ENCODE measurements at regions not wholly inside any gene's neighbourhood (a gene's known extent, or its start where the extent isn't known, plus 50 kb on each side); places are given as distances from the start of the nearest gene placed in this dataset.

GRCh38 chr11:104476898-104477297 is 313.0 kb upstream of the PDGFD start:
- H3K4me3 ChIP-seq: no peak overlapping the region
- DNase-seq: no peak
- ATAC-seq (ENCODE audit: low FRiP score in 2 of 2): no peak
- no peaks in the 10 kb centered on the region for H3K36me3 ChIP-seq
- WGBS, 2 donors: 80 to 89% methylated on average over 2 of the region's 2 CpGs
- TF ChIP-seq CTCF (IDR thresholded peaks at IDR 0.05): no peak
- no peak for TF ChIP-seq POLR2AphosphoS5 (IDR thresholded peaks at IDR 0.05)
- no peak for TF ChIP-seq EP300 (IDR thresholded peaks at IDR 0.05)
- no peak for TF ChIP-seq POLR2A (IDR thresholded peaks at IDR 0.05)
- H3K4me1 ChIP-seq: no peaks in the 10 kb centered on the region
- no peaks in the 10 kb centered on the region for H3K9me3 ChIP-seq
- no peaks in the 10 kb centered on the region for H3K27me3 ChIP-seq
- no peak overlapping the region for H3K27ac ChIP-seq

GRCh38 chr11:104476454-104476853 is 312.5 kb upstream of the PDGFD start:
- Histone ChIP-seq H3K4me1 (no peaks in the 10 kb centered on the region), H3K4me3 (no peak overlapping the region), H3K36me3 (no peaks in the 10 kb centered on the region), H3K9me3 (no peaks in the 10 kb centered on the region), H3K27me3 (no peaks in the 10 kb centered on the region), H3K27ac (no peak overlapping the region)
- DNase-seq (no peak), ATAC-seq (ENCODE audit: low FRiP score in 2 of 2) (no peak)
- TF ChIP-seq POLR2A (IDR thresholded peaks at IDR 0.05) (no peak), EP300 (IDR thresholded peaks at IDR 0.05) (no peak), POLR2AphosphoS5 (IDR thresholded peaks at IDR 0.05) (no peak), CTCF (IDR thresholded peaks at IDR 0.05) (no peak)

GRCh38 chr11:104467404-104467803 is 303.5 kb upstream of the PDGFD start:
- H3K27ac ChIP-seq: no peak overlapping the region
- H3K27me3 ChIP-seq: no peaks in the 10 kb centered on the region
- no peak for TF ChIP-seq POLR2AphosphoS5 (IDR thresholded peaks at IDR 0.05)
- TF ChIP-seq POLR2A (IDR thresholded peaks at IDR 0.05): no peak
- TF ChIP-seq EP300 (IDR thresholded peaks at IDR 0.05): no peak
- no peak for TF ChIP-seq CTCF (IDR thresholded peaks at IDR 0.05)
- no peaks in the 10 kb centered on the region for H3K9me3 ChIP-seq
- ATAC-seq (ENCODE audit: low FRiP score in 2 of 2): no peak
- no peaks in the 10 kb centered on the region for H3K4me1 ChIP-seq
- H3K4me3 ChIP-seq: no peak overlapping the region
- DNase-seq: no peak
- no peaks in the 10 kb centered on the region for H3K36me3 ChIP-seq

- H3K4me3 ChIP-seq: no peak overlapping the region
- H3K9me3 ChIP-seq: no peaks in the 10 kb centered on the region
- H3K27ac ChIP-seq: no peak overlapping the region
- TF ChIP-seq POLR2AphosphoS5 (IDR thresholded peaks at IDR 0.05) (no peak), EP300 (IDR thresholded peaks at IDR 0.05) (no peak), POLR2A (IDR thresholded peaks at IDR 0.05) (no peak), CTCF (IDR thresholded peaks at IDR 0.05) (no peak)
- no peaks in the 10 kb centered on the region for H3K27me3 ChIP-seq
- H3K36me3 ChIP-seq: no peaks in the 10 kb centered on the region
- 79 to 91% methylated on average over 1 of the region's 1 CpG for WGBS, 2 donors
- no peaks in the 10 kb centered on the region for H3K4me1 ChIP-seq
- no peak for DNase-seq
- no peak for ATAC-seq (ENCODE audit: low FRiP score in 2 of 2)
Measured at GRCh38 chr11:104465321-104465720, 301.4 kb upstream of the PDGFD start.

GRCh38 chr11:104464691-104465090 is 300.7 kb upstream of the PDGFD start:
- Histone ChIP-seq H3K27ac (no peak overlapping the region), H3K4me3 (no peak overlapping the region), H3K9me3 (no peaks in the 10 kb centered on the region), H3K36me3 (no peaks in the 10 kb centered on the region), H3K4me1 (no peaks in the 10 kb centered on the region), H3K27me3 (no peaks in the 10 kb centered on the region)
- DNase-seq (no peak), ATAC-seq (ENCODE audit: low FRiP score in 2 of 2) (no peak)
- no peak for TF ChIP-seq POLR2AphosphoS5 (IDR thresholded peaks at IDR 0.05)
- no peak for TF ChIP-seq POLR2A (IDR thresholded peaks at IDR 0.05)
- 73 to 78% methylated on average over 1 of the region's 1 CpG for WGBS, 2 donors

Measured in upper lobe of left lung (tissue), 6 donors.